ENCODE measurements at regions not wholly inside any gene's neighbourhood (a gene's known extent, or its start where the extent isn't known, plus 50 kb on each side); places are given as distances from the start of the nearest gene placed in this dataset.

- DNase-seq (ENCODE audit: low spot score): no peak
Measured at GRCh38 chr16:73530529-73530928, 482.6 kb upstream of the ZFHX3 start.

DNA sequence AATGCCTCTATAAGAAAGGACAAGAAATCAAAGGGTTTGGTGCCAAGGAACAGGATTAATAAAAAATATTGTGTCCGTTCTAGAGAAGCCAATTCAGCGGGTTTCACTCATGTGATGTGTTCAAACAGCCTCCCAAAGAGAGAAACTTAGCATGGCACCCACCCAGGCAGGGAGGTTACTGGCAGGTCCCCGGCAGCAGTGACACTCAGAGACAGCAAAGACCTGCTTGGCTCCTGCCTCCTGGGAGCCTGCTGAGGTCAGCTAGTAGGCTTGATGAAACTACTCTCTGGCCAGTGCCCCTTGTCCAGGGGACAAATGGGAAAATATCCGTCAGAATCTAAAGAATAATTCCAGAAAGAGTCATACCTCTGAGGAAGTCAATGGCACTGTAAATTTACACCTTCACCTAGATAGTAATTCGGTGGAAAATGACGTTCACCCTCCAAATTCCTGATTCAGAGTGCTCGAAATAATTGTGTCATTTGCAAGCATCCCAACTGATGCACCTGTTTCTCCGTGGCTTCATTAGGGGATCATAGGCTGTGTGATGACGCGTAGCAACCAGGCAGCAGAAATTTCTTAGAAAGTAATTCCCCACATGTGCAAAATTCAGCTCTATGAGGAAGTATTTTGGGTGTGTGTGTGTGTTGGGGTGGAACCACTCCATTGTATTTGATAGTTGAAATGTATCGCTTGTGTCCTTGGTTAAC, 481.5 kb upstream of the ZFHX3 start:
- DNase-seq (ENCODE audit: low spot score): no peak

DNA sequence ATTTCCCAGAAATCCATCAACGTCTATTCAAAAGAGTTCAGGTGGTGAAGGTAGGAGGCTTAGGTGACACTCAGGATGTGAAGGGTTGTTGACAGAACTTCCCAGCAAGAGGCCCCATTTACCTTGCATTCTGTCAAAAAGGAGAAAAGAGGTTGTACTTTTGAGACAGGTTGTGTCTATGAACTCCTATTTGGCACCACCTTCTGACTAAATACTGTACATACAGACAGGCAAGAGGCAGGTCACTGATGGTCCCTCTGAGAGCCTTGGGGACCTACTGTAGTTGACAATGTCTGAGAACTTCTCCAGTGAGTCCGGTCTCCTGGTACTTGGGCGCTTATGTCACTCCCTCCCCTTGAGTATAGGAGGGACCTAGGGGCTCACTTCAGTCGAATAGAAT, 479.3 kb upstream of the ZFHX3 start:
- DNase-seq (ENCODE audit: low spot score): no peak

DNA sequence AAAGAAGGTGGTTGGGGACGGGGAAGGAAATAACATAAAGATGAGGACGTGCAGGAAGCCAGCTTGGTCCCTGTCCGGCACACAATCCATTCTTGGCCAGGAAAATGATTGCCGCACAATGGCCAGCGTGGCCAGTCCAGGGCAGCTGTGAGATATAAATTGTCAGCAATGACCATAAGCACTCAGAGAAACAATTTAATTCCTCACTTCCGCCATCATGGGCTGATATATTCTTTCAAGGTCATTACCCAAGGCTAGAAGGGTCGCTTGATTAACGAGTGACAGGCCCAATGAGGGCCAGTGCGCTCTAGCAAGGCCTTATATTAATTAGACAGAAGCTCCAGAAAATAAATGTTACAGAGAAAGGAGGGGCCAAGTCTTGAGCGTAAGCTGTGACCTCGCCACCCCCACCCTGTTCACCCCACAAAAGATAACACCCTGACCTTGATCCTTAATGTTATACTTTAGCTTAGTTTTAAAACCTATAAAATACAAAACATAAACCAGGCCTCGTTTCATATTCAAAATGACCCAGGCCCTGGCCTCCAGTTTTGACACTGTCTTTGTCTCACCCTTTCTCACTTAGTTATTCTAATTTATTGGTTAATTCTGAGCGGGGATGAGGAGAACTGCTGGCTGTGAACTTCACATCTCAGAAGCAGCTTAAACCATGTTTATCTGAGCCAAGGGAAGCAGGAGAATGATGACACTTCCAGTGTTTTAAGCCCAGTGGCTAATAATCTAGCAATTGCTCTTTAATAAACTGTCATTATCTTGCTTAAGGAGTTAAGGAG, 478.3 kb upstream of the ZFHX3 start:
- no peak for DNase-seq (ENCODE audit: low spot score)

DNA sequence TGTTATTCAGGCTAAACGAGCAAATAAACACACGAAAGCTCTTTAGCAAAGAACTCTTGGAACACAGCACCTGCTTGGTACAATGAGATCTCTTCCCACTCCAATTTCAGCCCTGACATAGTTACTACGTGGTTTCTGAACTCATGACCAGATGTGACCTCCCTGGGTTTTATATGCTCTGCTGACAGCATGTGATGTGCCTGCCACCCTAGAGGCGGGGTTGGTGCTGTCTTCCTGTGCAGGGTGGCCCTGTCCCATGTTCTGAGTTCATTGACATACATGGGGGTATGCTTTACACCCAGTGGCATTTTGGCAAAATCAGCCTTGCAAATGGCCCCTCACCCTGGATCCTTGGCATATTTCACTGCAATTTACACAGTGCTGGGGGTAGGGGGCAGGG, 475.3 kb upstream of the ZFHX3 start:
- DNase-seq (ENCODE audit: low spot score): no peak

GRCh38 chr16:73521499-73521898, 473.6 kb upstream of the ZFHX3 start:
- no peak for DNase-seq (ENCODE audit: low spot score)

- DNase-seq (ENCODE audit: low spot score): no peak
Measured at GRCh38 chr16:73515616-73516015, 467.7 kb upstream of the ZFHX3 start.

GRCh38 chr16:73510852-73511251, 462.9 kb upstream of the ZFHX3 start:
- DNase-seq (ENCODE audit: low spot score): no peak

DNA sequence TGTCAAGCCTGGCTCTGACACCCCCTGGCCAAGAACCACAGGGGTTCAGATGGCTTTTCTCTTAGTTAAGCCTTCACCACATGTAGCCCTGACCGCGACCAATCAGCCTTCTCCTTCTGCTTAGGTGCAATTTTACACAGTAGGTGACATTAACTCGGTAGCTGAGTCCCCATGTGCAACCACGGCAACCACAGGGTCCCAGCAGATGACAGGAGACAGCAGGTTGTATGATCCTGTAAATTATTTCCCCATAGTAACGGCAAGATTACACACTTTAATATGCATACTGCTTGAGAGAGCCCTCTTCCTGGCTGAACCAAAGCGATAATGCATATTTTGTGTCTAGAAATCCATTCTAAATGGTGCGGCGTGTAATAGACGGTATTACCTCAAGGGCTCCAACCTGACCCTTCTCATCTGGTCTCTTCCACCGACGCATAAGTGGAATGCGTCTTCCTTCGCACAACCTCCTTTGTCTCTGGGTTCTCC, 458.7 kb upstream of the ZFHX3 start:
- DNase-seq (ENCODE audit: low spot score): no peak

GRCh38 chr16:73505577-73505976, 457.6 kb upstream of the ZFHX3 start:
- no peak for DNase-seq (ENCODE audit: low spot score)

DNA sequence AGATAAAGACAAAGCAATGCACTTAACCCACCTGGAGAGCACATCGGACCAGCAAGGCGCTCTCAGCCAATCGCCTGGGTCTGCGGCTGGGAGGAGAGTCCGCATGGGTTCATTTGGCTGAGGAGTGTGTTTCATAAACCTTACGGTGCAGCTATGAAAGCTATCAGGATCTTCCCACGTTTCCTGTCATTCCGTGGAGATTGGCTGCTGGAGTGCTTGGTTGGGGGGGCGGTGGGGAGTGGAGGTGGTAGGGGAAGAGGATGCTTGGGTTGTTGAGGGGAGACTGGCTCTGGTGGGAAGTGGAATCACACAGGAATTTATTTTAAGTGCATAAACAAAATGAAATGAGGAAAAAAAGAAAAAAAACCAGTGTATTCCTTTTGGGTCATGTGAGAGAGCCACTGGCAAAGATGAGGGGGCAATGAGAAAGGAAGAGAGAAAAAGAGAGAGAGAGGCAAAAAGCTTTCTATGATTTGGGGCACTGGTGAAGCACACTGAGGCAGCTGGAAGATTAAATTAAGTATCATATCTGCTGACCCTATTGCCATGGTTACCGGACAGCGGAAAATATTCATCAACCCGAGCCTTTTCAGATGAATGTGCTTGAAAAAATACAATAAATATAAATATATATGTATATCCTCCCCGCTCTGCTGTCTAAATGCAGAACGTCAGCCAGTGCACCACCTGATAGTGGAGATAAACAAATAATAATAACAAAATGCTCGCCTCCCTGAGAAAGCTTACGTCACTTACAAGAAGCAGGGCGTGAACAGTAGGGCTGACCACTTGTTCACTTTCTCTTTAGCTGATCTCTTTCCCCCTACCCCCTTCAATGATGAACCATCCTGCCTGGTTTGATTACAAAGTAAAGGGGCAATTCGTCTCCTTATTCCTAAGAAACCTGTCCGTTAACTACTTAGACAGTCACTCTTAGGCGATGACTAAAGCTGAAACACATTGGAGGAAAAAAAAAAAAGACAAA, 457.0 kb upstream of the ZFHX3 start:
- DNase-seq (ENCODE audit: low spot score): no peak

- DNase-seq (ENCODE audit: low spot score): no peak
Measured at GRCh38 chr16:73503093-73503492, 455.2 kb upstream of the ZFHX3 start.

DNA sequence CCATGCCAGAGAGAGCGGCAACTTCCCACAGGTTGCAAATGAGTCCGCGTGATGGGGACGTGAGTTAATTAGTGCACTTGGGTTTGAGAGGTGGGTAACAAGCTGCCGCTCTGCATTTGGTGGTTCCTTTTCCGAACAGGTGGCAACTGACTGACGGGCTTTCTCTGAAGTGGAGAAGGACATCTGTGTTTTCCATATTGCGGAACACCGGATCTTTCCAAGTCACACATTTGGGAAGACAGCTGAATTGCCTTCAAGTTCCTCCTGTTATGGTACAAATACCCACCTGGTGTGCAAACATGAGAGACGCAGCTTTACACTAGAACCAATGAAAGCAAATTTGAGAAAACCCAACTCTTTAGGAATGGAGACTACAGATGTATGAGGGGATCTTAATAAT, 451.3 kb upstream of the ZFHX3 start:
- no peak for DNase-seq (ENCODE audit: low spot score)

DNA sequence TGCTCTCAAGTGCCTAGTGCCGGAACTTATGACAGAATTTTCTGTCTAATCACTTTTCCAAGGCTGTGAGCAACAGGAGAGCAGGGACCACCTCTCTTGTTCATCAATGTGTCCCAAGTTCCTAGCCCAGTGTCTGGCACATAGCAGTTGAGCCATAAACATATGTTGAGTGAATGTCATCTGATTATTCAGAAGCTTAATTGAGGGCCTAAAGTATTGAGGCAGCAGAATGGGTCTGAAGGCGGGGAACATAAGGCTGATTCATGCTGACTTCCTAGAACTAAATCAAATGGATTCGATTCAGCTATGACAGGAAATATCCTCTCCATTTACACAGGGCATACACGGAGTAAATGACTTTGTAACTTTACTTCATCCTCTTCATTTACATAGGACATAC, 438.0 kb upstream of the ZFHX3 start:
- no peak for DNase-seq (ENCODE audit: low spot score)

GRCh38 chr16:73483934-73484711, 436.2 kb upstream of the ZFHX3 start:
- DNase-seq (ENCODE audit: low spot score): no peak

GRCh38 chr16:73483076-73483791, 435.3 kb upstream of the ZFHX3 start:
- no peak for DNase-seq (ENCODE audit: low spot score)

DNA sequence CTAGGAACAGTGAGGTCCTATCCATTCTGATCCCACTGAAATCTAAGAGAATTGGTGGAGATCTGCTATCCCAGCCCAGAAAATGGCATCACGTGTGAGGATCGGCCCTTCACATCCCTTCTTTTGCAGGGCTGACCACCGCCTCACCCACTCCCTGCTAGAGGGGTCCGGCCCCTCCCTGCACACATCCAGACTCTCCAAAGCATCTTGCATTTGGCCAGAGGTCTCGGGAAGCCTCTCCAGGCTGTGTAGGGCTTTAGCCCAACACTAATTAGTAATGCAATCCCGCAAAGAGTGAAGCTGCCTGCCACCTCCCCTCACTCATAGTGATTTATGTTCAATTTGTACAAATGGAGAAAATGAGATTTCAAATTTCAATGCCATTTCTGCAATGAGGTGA, 434.4 kb upstream of the ZFHX3 start:
- no peak for DNase-seq (ENCODE audit: low spot score)

DNA sequence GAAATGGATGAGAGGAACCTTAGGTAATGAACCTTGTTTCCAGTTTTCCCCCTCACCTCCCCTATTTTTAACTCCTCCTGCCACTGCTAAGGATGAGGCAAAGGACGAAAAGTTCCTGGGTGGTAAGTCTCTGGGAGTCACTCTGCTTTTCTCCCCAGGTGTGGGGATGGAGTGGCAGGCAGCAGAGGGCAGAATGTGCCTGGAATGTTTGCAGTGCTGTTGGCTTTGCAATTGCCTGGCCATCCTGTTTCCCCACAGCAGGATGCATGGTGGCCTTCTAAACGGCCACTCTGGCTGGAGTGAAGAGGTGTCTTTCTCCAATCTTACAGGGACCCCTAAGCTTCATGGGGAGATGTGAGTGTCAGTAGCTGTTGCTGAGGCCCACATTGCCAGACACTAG, 432.5 kb upstream of the ZFHX3 start:
- no peak for DNase-seq (ENCODE audit: low spot score)

- DNase-seq (ENCODE audit: low spot score): no peak
Measured at GRCh38 chr16:73473713-73474112, 425.8 kb upstream of the ZFHX3 start.

GRCh38 chr16:73464834-73465233, 416.9 kb upstream of the ZFHX3 start:
- DNase-seq (ENCODE audit: low spot score): no peak

DNA sequence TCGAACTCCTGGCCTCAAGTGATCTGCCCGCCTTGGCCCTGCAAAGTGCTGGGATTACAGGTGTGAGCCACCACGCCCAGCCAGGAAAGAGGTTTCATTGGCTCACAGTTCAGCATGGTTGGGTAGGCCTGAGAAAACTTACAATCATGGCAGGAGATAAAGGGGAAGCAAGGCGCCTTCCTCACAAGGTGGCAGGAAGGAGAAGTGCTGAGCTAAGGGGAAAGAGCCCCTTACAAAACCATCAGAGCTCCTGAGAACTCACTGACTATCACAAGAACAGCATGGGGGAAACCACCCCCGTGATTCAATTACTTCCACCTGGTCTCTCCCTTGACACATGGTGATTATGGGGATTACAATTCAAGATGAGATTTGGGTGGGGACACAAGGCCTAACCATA, 411.7 kb upstream of the ZFHX3 start:
- DNase-seq (ENCODE audit: low spot score): no peak
